Kidney epithelial cell (primary cell): ENCODE measurements at regions not wholly inside any gene's neighbourhood (a gene's known extent, or its start where the extent isn't known, plus 50 kb on each side); places are given as distances from the start of the nearest gene placed in this dataset.
"Not testable (repeated sequence)": the region's sequence is repeated elsewhere in the genome, so short reads cannot be mapped to it uniquely, and the experiment has no call there.

Source experiments
- DNase-seq: peaks from one replicate; pipeline ENCODE4 v3.0.0-alpha.2; 2010; ENCODE audit warnings: low read depth
- H3K27me3 ChIP-seq: 2 replicates; pipeline ENCODE4 v1.6.0; 2011; ENCODE audit warnings: low read length; ENCODE audit not compliant: control insufficient read depth, insufficient read depth
- H3K36me3 ChIP-seq: 2 replicates; pipeline ENCODE4 v1.5.1; 2011; ENCODE audit warnings: low read length; ENCODE audit not compliant: control insufficient read depth, insufficient read depth
- H3K4me3 ChIP-seq: 2 replicates; pipeline ENCODE4 v1.5.1; 2011; ENCODE audit warnings: low read depth, mild to moderate bottlenecking, control low read depth, low read length

DNA sequence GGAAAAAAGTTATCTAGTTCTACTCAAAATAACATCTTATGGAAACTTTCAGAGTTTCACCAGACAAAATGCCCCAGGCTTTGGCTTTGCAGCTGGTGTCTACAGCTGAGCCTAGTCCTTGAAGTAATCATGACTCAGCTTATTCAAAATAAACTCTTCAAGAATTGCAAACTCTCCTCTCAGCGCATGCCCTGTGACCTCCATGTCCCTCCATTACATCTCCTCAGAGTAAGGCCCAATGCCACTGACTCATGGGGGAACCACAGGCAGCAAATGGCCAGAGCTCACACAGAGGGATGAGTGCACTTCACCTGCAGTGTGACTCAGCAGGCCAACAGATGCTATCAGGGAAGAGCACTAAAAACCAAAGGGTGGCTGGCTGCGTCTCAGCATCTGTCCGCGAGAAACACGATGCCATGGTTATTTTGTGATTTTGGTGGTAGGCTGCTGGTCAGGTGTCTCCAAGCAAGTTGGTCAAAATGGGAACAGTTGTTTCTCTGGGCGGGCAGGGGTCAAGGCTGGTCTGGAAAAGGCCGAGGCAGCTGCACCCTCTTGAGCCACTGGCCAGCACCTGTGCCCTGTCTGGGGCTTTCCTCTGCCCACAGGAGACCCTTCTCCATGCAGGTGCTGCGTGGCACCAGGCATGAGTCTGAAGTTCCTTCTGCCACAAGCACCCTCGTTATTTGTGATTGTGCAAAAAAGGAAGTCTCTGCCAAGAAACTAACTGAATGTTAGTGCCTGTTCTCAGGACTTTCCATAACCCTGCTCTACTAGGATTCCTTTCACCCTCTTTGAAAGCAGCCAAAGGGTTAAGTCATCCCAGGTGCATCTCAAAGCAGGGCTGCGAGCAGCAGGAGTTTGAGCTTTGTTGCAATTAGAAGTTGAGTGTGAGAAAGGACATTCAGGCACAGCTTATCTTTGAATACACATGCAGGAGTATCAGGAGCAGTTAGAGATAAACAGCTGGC is 118.1 kb upstream of the PLGLB2 start:
- not testable (repeated sequence) for H3K36me3 ChIP-seq, H3K4me3 ChIP-seq, H3K27me3 ChIP-seq
- DNase-seq, result peak; percentile 45

DNA sequence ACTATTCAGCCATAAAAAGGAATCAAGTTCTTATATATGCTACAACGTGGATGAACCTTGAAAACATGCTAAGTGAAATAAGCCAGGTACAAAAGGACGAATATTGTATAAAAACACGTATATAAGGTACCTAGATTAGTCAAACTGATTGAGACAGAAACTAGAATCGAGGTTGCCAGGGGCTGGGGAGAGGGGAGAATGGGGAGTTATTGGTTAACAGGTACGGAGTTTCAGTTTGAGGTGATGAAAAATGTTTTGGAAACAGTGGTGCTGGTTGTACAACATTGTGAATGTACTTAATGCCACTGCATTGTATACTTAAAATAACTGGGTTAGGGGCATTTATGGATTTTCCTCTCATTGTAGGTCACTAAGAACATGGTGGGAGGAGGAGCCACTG is 117.0 kb upstream of the PLGLB2 start:
- not testable (repeated sequence) for DNase-seq, H3K4me3 ChIP-seq, H3K36me3 ChIP-seq, H3K27me3 ChIP-seq

DNA sequence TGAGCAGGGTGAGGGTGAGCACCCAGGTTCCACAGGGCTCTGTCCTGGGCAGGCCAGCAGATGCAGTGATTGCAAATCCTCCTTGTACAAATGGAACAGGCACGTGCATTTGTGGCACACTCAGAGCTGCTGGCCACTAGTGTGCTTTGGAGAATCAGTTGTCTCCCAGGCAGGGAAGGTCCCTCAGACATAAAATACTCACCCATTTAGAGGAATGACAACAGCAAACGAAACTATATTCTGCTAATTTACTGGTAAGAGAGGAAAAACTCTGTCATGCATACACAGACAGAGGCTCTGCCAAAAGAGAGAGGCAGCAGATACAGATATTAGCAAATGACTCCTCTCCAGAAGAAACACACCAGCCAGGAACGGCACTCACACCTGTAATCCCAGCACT is 116.5 kb upstream of the PLGLB2 start:
- not testable (repeated sequence) for H3K27me3 ChIP-seq, H3K4me3 ChIP-seq, H3K36me3 ChIP-seq, DNase-seq

DNA sequence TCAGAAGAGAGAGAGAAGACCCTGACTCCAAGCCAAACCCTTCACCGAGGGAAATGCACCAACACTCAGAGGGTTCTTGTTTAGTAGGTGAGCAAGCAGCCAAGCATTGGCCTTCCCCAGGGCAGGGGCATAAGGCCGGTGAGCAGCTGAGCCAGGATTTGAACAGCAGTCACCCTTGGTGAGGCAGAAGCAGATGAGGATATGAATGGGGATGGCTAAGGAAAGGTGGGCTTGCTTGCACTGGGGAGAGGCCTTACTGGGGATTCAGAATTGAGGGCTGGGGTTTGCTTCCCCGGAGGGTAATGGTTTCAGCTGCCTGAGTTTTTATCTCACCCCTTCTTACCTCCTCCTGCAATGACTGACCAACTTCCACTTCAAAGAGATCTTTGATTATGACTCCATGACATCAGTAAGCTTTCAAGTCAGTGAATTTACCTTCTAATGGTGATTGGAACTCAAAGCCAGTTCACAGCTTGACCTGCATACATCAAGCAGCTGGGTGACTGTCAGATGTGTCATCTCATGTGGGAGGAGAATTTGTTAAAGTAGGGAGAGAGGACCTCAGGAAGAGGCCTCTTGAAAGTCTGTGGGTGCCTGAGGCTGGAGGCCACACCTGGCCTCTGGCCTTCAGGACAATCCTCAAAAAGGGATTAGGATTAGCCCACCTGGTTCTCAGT is 114.5 kb upstream of the PLGLB2 start:
- not testable (repeated sequence) for DNase-seq, H3K4me3 ChIP-seq, H3K27me3 ChIP-seq, H3K36me3 ChIP-seq

DNA sequence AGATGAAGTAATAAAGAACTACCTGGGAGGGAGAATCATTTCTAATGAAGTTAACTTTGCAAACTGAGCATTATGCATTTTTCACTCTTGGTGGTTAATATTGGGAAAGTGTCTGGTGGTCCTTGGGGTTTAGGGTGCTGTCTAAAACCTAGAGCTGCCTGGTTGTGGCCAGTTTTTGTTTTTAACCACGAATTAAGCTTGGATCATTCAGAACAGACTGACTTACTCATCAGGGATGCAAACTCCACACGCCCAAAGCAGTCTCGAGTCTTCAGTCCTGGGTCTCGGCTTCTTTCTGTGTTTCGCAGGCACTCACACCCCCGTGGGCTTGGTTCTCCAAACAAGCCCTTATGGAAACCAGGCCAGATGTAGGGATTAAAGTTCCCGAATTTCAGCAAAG is 113.8 kb upstream of the PLGLB2 start:
- not testable (repeated sequence) for H3K36me3 ChIP-seq, H3K27me3 ChIP-seq, H3K4me3 ChIP-seq, DNase-seq

DNA sequence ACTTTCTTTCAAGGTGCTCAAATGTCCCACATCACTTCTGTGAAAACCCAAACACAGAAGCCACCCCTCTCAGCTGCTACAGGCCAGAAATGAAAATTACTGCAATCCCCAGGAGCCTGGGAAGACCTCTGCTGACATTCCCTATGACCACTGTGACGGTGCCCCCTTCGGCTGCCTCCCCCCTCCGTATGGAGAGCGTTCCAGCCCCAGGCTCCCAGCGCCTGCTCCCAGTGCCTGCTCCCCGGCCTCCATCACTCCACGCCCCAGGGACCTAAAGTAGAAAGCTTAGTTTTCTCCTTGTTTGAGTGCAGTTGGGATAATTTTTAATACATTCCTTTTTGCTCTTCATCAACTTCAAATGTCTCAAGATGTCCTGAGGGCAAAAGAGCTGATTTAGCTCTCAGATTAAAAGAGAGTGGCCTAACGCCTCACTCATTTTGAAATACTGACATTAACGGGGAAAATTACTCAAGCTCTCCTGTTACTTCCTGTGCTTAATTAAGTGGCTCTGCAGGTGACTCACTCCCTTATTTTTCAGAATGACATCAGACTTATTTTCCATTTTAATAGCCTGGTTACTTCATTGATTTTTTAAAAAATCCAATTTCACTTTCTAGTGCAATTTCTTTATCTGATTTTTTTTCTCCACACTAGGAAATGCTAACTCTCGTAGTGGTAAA is 112.8 kb upstream of the PLGLB2 start:
- not testable (repeated sequence) for DNase-seq, H3K27me3 ChIP-seq, H3K36me3 ChIP-seq, H3K4me3 ChIP-seq

DNA sequence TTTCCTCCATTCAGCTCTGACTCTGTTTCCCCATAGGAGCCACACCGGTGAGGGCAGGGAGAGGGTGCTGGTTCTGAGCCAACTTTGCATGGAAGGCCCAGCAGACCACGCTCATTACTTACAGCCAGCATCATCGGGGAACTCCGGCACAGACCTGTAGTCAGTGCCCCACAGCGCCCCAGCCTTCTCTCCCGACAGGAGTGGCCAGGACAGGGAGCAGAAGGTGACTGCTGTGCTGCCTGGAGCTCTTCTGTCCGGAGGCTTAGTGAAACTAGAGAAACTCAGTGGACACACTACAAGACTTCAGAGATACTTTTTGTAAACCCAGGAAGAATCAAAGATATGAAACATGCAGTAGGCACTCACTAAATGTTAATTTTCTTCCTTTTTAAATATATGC is 111.6 kb upstream of the PLGLB2 start:
- DNase-seq, H3K4me3 ChIP-seq, H3K36me3 ChIP-seq, H3K27me3 ChIP-seq: not testable (repeated sequence)

DNA sequence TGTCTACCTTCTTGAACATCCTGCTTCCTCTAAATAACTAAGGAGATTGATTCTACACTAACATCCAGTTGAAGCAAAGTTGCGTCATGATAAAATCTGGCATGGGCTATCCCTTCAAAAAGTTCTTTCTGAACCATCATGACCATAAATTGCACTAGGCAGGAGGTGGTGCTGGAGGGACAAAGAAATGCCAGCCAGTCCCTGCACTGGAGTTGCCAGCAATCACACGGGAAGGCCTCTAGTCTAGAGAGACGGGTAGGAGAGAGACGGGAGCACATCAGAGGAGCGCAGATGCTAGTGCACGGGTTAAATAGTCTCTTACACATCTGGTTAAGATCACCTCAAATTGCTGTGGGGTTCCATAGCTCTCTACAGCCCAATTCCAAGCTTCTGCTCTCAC is 111.2 kb upstream of the PLGLB2 start:
- not testable (repeated sequence) for H3K27me3 ChIP-seq, H3K4me3 ChIP-seq, H3K36me3 ChIP-seq, DNase-seq

DNA sequence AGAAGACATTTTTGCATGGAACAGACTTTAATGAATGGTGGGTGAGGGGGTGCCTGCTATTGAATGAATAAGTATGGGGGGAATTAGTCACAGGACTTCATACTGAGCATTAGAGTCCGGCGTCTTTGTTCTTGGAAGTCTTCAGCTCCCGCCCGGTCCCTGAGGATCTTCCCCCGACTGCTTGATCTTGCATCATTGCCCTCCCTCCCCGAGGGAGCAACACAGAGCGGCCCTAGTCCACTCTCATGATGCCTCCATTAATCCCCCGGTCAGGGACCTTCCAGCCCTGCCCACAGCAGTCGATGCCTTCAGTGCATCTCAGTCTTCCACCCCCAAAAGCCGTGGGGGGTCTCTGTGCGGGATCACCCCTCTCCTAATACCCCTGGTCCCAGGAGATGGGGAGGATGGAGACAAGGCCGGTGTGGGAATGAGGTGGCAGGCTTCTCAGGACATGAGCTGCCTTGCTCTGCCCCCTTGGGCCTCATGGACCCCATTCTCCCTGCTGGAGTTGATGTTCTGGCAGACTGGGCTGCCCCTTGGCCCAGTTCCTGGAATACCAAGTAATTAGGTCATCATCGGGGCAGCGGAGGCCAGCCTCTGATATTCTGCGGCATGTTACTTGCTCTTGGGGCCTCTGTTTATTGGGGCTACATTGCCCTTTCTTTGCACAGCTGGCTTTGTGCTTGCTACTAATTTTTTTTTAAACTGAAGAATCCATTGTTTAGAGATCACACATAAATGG is 110.5 kb upstream of the PLGLB2 start:
- H3K36me3 ChIP-seq, H3K4me3 ChIP-seq, DNase-seq, H3K27me3 ChIP-seq: not testable (repeated sequence)

DNA sequence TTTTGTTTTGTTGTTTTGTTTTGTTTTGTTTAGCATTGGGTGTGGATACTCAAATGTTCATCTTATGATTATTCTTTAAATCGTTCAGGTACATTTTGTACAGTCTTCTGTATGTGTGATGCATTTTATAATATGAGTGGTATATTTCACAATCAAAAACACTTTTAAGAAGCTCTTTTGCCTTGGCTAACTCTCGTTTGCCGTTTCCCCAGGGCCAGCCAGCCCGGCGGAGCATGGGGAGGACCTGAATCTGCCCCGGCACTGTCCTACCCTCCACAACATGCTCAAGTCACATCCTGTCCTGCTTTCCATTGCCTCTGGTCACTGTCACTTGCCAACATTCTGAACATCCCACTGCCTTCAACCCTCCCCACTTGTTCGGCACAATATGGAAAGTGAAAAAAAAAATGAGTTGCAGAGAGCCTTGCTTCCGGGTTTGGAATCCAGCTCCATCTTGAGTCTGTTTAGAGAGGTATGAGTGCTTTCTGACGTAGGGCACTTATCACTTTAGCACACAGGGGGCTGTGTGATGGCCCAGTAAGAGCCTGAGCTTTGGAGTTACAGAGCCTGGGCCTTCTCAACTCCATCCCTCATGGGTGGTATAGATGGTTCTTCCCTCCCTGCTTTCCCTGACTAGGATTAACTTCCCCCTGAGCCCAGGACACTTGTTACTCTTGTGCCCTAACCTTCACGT is 109.6 kb upstream of the PLGLB2 start:
- not testable (repeated sequence) for DNase-seq, H3K27me3 ChIP-seq, H3K4me3 ChIP-seq, H3K36me3 ChIP-seq

DNA sequence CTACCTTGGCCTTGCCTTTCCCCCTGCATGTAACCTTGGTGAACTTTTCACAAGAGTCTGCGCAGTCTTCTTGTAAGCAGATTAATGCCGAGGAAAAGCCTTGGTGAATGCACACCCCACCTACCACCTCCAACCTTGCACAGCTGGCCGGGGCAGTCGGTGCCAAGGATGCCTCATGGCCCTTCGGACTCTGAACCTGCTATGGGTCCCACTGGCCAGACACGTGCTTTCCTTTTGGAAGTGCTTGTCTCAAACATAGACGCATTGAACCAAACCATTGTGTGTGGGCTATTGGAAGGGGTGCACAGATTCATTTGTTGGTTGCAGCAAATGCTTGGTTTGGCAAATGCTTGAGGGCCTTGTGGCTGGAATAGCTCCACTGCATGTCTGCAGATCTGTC is 109.0 kb upstream of the PLGLB2 start:
- DNase-seq, H3K4me3 ChIP-seq, H3K36me3 ChIP-seq, H3K27me3 ChIP-seq: not testable (repeated sequence)

DNA sequence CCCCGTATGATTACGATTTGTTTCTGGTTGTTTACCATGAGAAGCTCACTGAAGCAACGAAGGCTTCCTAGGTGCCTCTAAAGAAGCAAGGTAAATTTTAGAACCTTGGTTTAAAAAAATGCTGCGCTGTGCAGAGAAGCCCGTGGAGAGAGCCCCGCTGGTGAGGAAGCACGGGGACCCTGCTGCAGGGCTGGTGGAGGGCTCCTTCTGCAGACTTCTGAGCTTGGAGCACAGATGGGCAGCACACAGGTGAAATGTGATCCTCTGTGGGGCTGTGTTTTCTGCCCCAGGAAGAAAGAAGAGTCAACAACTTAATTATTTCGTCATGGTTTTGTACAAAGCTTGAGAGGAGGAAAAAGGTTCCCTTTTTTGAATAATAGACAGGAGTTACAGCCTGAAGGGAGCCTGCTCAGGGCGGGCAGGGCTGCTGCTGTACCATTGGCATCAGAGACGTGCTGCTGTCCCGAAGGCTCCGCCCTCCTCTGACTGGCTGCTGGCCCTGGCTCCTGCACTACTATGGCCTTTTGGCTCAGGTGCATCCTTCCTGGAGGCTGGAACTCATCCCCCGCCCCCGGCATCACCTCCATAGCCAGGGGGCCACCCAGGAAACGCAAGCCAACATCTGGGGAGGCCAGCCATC is 108.0 kb upstream of the PLGLB2 start:
- not testable (repeated sequence) for H3K36me3 ChIP-seq, H3K27me3 ChIP-seq, DNase-seq, H3K4me3 ChIP-seq

DNA sequence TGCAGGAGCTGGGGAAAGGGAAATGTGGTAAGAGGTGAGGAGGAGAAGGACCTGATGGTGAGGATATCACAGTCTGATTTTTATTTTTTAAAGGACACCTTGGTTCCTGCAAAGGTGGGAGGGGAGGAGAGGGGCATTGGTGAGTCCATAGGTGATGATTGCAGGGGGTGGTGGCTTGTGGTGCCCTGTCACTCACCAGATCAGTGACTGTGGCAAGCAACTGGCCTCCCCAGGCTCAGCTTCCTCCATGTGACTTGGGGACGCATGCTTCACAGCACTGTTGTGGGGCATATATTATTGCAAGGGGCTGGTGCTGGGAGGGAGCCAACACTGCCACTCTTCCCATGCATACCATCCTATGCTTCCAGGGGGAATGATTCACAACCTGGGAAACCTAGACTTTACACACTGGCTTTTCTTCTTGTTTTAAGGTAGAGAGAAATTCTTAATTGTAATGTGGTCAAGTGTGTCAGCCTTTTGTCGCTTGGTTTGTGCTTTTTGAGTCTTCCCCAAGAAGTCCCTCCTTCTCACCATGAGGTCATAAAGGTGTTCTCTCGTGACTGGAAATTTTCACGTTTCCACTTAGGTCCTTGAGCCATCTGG is 106.8 kb upstream of the PLGLB2 start:
- H3K27me3 ChIP-seq, H3K36me3 ChIP-seq, H3K4me3 ChIP-seq: not testable (repeated sequence)
- DNase-seq, result peak; percentile 55
